ENCODE measurements at regions not wholly inside any gene's neighbourhood (a gene's known extent, or its start where the extent isn't known, plus 50 kb on each side); places are given as distances from the start of the nearest gene placed in this dataset.

GRCh38 chr12:67795236-67795635, 146.7 kb downstream of the DYRK2 start:
- no peak overlapping the region for H3K27ac ChIP-seq (ENCODE audit: low read depth, low read length)
- H3K27me3 ChIP-seq (ENCODE audit: control insufficient read depth, insufficient read depth, low read length), result no peaks in the 10 kb centered on the region
- no peak overlapping the region for H3K4me3 ChIP-seq (ENCODE audit: low read depth, low read length)
- peaks cover 5% of the 10 kb centered on the region; the same call in 1 of the 2 replicates for H3K9me3 ChIP-seq (ENCODE audit: control insufficient read depth, insufficient read depth, low read depth, low read length)
- H3K4me1 ChIP-seq (ENCODE audit: control insufficient read depth, insufficient read depth, low read length), result peaks cover 7% of the 10 kb centered on the region; the same call in 1 of the 2 replicates
- no peak overlapping the region for H3K9ac ChIP-seq (ENCODE audit: low read length)
- H3K36me3 ChIP-seq (ENCODE audit: control insufficient read depth, insufficient read depth, low read length), result no peaks in the 10 kb centered on the region

GRCh38 chr12:67797185-67797741, 148.7 kb downstream of the DYRK2 start:
- no peak overlapping the region for H3K9ac ChIP-seq (ENCODE audit: low read length)
- H3K4me3 ChIP-seq (ENCODE audit: low read depth, low read length), result no peak overlapping the region
- no peaks in the 10 kb centered on the region for H3K27me3 ChIP-seq (ENCODE audit: control insufficient read depth, insufficient read depth, low read length)
- H3K36me3 ChIP-seq (ENCODE audit: control insufficient read depth, insufficient read depth, low read length), result no peaks in the 10 kb centered on the region
- H3K9me3 ChIP-seq (ENCODE audit: control insufficient read depth, insufficient read depth, low read depth, low read length), result no peaks in the 10 kb centered on the region
- peaks cover 7% of the 10 kb centered on the region; the same call in 1 of the 2 replicates for H3K4me1 ChIP-seq (ENCODE audit: control insufficient read depth, insufficient read depth, low read length)
- no peak overlapping the region for H3K27ac ChIP-seq (ENCODE audit: low read depth, low read length)

- Histone ChIP-seq H3K9me3 (ENCODE audit: control insufficient read depth, insufficient read depth, low read depth, low read length) (no peaks in the 10 kb centered on the region), H3K4me3 (ENCODE audit: low read depth, low read length) (no peak overlapping the region), H3K4me1 (ENCODE audit: control insufficient read depth, insufficient read depth, low read length) (peaks cover 10% of the 10 kb centered on the region), H3K27me3 (ENCODE audit: control insufficient read depth, insufficient read depth, low read length) (no peaks in the 10 kb centered on the region), H3K9ac (ENCODE audit: low read length) (no peak overlapping the region), H3K36me3 (ENCODE audit: control insufficient read depth, insufficient read depth, low read length) (no peaks in the 10 kb centered on the region), H3K27ac (ENCODE audit: low read depth, low read length) (no peak overlapping the region)
These were observed 149.2 kb downstream of the DYRK2 start for GRCh38 chr12:67797753-67798152.

- Histone ChIP-seq H3K4me3 (ENCODE audit: low read depth, low read length) (no peak overlapping the region), H3K27me3 (ENCODE audit: control insufficient read depth, insufficient read depth, low read length) (no peaks in the 10 kb centered on the region), H3K36me3 (ENCODE audit: control insufficient read depth, insufficient read depth, low read length) (no peaks in the 10 kb centered on the region), H3K4me1 (ENCODE audit: control insufficient read depth, insufficient read depth, low read length) (peaks cover 19% of the 10 kb centered on the region), H3K9me3 (ENCODE audit: control insufficient read depth, insufficient read depth, low read depth, low read length) (no peaks in the 10 kb centered on the region), H3K9ac (ENCODE audit: low read length) (no peak overlapping the region), H3K27ac (ENCODE audit: low read depth, low read length) (no peak overlapping the region)
These were observed 150.2 kb downstream of the DYRK2 start for GRCh38 chr12:67798768-67799167.

DNA sequence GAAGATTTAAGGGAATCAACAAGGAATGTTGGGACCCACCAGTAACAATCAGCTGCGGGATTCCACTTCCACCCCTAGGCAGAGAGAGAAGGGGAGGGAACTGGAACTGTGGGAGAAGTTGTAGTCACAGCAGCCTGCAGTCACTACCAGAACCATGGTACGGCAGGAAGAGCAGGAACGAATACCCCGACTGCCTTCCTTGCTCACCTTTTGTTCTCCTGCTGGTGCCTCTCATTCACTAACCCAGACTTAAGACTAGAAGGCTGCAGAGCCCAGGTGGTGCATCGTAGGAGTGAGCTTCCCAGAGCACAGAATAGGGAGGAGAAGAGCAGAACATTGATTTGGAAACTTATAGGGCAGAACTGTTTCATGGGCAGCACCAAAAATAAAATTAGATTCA, 154.2 kb downstream of the DYRK2 start:
- Histone ChIP-seq H3K9ac (ENCODE audit: low read length) (no peak overlapping the region), H3K36me3 (ENCODE audit: control insufficient read depth, insufficient read depth, low read length) (no peaks in the 10 kb centered on the region), H3K9me3 (ENCODE audit: control insufficient read depth, insufficient read depth, low read depth, low read length) (no peaks in the 10 kb centered on the region), H3K27me3 (ENCODE audit: control insufficient read depth, insufficient read depth, low read length) (no peaks in the 10 kb centered on the region), H3K27ac (ENCODE audit: low read depth, low read length) (no peak overlapping the region), H3K4me1 (ENCODE audit: control insufficient read depth, insufficient read depth, low read length) (peaks cover 22% of the 10 kb centered on the region), H3K4me3 (ENCODE audit: low read depth, low read length) (no peak overlapping the region)

GRCh38 chr12:67803278-67803993, 154.9 kb downstream of the DYRK2 start:
- peaks cover 22% of the 10 kb centered on the region for H3K4me1 ChIP-seq (ENCODE audit: control insufficient read depth, insufficient read depth, low read length)
- H3K4me3 ChIP-seq (ENCODE audit: low read depth, low read length), result no peak overlapping the region
- H3K9ac ChIP-seq (ENCODE audit: low read length), result no peak overlapping the region
- no peaks in the 10 kb centered on the region for H3K9me3 ChIP-seq (ENCODE audit: control insufficient read depth, insufficient read depth, low read depth, low read length)
- H3K27me3 ChIP-seq (ENCODE audit: control insufficient read depth, insufficient read depth, low read length), result no peaks in the 10 kb centered on the region
- H3K36me3 ChIP-seq (ENCODE audit: control insufficient read depth, insufficient read depth, low read length), result no peaks in the 10 kb centered on the region
- no peak overlapping the region for H3K27ac ChIP-seq (ENCODE audit: low read depth, low read length)

- Histone ChIP-seq H3K4me1 (ENCODE audit: control insufficient read depth, insufficient read depth, low read length) (peaks cover 18% of the 10 kb centered on the region), H3K9me3 (ENCODE audit: control insufficient read depth, insufficient read depth, low read depth, low read length) (no peaks in the 10 kb centered on the region), H3K27me3 (ENCODE audit: control insufficient read depth, insufficient read depth, low read length) (no peaks in the 10 kb centered on the region), H3K36me3 (ENCODE audit: control insufficient read depth, insufficient read depth, low read length) (no peaks in the 10 kb centered on the region), H3K9ac (ENCODE audit: low read length) (no peak overlapping the region), H3K27ac (ENCODE audit: low read depth, low read length) (no peak overlapping the region), H3K4me3 (ENCODE audit: low read depth, low read length) (no peak overlapping the region)
These were observed 155.6 kb downstream of the DYRK2 start for GRCh38 chr12:67804168-67804567.

- no peak overlapping the region for H3K27ac ChIP-seq (ENCODE audit: low read depth, low read length)
- no peak overlapping the region for H3K4me3 ChIP-seq (ENCODE audit: low read depth, low read length)
- peaks cover 12% of the 10 kb centered on the region for H3K4me1 ChIP-seq (ENCODE audit: control insufficient read depth, insufficient read depth, low read length)
- no peak overlapping the region for H3K9ac ChIP-seq (ENCODE audit: low read length)
- H3K27me3 ChIP-seq (ENCODE audit: control insufficient read depth, insufficient read depth, low read length), result no peaks in the 10 kb centered on the region
- no peaks in the 10 kb centered on the region for H3K36me3 ChIP-seq (ENCODE audit: control insufficient read depth, insufficient read depth, low read length)
- no peaks in the 10 kb centered on the region; the same call in 1 of the 2 replicates for H3K9me3 ChIP-seq (ENCODE audit: control insufficient read depth, insufficient read depth, low read depth, low read length)
These were observed 159.3 kb downstream of the DYRK2 start for GRCh38 chr12:67807814-67808213.

DNA sequence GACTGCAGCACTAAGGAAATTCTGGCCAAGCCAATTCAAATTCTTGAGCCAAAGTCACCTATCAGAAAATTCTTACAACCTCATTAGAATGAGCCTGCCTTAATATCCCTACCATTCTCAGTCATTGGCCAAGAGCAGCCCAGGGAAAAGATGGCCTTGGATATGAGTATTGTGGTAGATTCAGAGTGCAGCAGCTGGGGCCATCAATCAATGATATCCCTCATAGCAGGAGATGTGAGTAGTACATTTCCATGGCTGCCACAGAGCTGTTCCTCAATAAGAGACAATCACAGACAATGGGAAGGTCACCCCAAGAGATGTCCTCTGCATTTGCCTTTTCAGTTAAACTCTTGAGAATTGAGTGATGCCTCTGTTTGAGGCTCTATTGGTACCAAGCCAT, 161.6 kb downstream of the DYRK2 start:
- Histone ChIP-seq H3K9me3 (ENCODE audit: control insufficient read depth, insufficient read depth, low read depth, low read length) (peaks cover 5% of the 10 kb centered on the region; the same call in 1 of the 2 replicates), H3K9ac (ENCODE audit: low read length) (no peak overlapping the region), H3K27ac (ENCODE audit: low read depth, low read length) (no peak overlapping the region), H3K4me1 (ENCODE audit: control insufficient read depth, insufficient read depth, low read length) (no peaks in the 10 kb centered on the region), H3K4me3 (ENCODE audit: low read depth, low read length) (no peak overlapping the region), H3K36me3 (ENCODE audit: control insufficient read depth, insufficient read depth, low read length) (no peaks in the 10 kb centered on the region), H3K27me3 (ENCODE audit: control insufficient read depth, insufficient read depth, low read length) (no peaks in the 10 kb centered on the region)

DNA sequence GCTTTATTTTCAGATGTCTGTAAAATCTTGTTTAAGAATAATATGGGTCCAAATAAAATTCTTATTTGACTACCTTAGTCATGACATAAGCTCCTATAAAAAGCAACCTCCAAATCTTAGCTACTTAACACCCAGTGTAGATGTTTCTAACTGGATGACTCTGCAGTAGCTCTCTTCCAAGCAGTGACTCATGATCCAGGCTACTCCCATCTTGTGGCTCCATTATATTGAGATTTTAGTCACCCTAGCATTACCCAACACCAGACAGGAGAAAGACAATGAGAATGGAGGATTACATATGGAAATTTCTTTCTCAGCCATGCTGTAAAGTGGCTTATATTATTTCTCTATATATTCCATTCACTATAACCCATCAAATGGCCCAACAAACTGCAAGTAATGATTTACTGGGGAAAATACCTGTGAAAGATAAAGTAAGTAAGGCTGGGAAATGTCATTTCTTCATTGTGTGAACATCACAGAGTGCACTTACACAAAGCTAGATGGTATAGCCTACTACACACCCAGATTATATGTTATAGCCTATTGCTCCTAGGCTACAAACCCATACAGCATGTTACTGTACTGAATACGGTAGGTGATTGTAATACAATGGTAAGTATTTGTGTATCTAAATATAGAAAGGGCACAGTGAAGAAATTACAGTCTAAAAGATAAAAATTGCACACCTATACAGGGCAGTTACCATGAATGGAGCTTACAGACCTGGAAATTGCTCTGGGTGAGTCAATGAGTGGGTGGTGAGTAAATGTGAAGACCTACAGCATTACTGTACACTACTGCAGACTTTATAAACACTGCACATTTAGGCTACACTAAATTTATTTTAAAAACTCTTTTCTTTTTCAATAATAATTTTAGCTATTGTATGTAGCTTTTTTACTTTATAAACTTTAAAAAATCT, 163.2 kb downstream of the DYRK2 start:
- no peaks in the 10 kb centered on the region for H3K36me3 ChIP-seq (ENCODE audit: control insufficient read depth, insufficient read depth, low read length)
- H3K27me3 ChIP-seq (ENCODE audit: control insufficient read depth, insufficient read depth, low read length), result no peaks in the 10 kb centered on the region
- H3K9me3 ChIP-seq (ENCODE audit: control insufficient read depth, insufficient read depth, low read depth, low read length), result peaks cover 14% of the 10 kb centered on the region; the same call in 1 of the 2 replicates
- H3K9ac ChIP-seq (ENCODE audit: low read length), result no peak overlapping the region
- H3K27ac ChIP-seq (ENCODE audit: low read depth, low read length), result no peak overlapping the region
- H3K4me3 ChIP-seq (ENCODE audit: low read depth, low read length), result no peak overlapping the region
- H3K4me1 ChIP-seq (ENCODE audit: control insufficient read depth, insufficient read depth, low read length), result no peaks in the 10 kb centered on the region

DNA sequence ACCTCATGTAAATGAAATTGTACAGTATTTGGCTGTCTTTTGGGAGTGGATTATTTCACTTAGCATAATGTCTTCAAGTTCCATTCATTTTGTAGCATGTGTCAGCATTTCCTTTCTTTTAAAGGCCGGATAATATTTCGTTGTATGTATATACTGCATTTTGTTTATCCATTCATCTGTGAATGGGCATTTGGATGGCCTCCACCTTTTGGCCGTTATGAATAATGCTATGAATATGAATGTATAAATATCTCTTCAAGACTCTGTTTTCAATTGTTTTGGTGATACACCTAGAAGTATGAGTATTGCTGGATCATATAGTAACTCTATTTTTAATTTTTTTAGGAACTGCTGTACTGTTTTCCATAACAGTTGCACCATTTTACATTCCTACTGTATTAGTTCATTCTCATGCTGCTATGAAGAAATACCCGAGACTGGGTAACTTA, 164.9 kb downstream of the DYRK2 start:
- no peak overlapping the region for H3K9ac ChIP-seq (ENCODE audit: low read length)
- no peak overlapping the region for H3K4me3 ChIP-seq (ENCODE audit: low read depth, low read length)
- no peaks in the 10 kb centered on the region for H3K36me3 ChIP-seq (ENCODE audit: control insufficient read depth, insufficient read depth, low read length)
- H3K27ac ChIP-seq (ENCODE audit: low read depth, low read length), result no peak overlapping the region
- no peaks in the 10 kb centered on the region for H3K27me3 ChIP-seq (ENCODE audit: control insufficient read depth, insufficient read depth, low read length)
- peaks cover 22% of the 10 kb centered on the region; the same call in 1 of the 2 replicates for H3K9me3 ChIP-seq (ENCODE audit: control insufficient read depth, insufficient read depth, low read depth, low read length)
- H3K4me1 ChIP-seq (ENCODE audit: control insufficient read depth, insufficient read depth, low read length), result no peaks in the 10 kb centered on the region

Data from HUES6 (cell line).